Activated naive CD4-positive, alpha-beta T cell treated with anti-CD3 and anti-CD28 coated beads, Interleukin-2, amount 10 ng/mL, durations not matched to agents 7 days and 5 days (primary cell): ENCODE measurements at regions not wholly inside any gene's neighbourhood (a gene's known extent, or its start where the extent isn't known, plus 50 kb on each side); places are given as distances from the start of the nearest gene placed in this dataset.

Experiments
- CTCF ChIA-PET: fragments of 350-600 bp; sonication (Branson Sonifier 250); formaldehyde crosslinking; loops from one replicate; lab custom pipeline; 2021; ENCODE audit warnings: antibody characterized with exemption; lab: Charles Lee
- DNase-seq: peaks from one replicate; pipeline ENCODE4 v3.0.0-alpha.2; 2020
- H3K27ac Mint-ChIP-seq: one replicate; pipeline ENCODE4 v1.8.0; 2021; ENCODE audit warnings: mild to moderate bottlenecking, moderate library complexity, mixed read lengths
- H3K27me3 Mint-ChIP-seq: one replicate; pipeline ENCODE4 v1.8.0; 2021; ENCODE audit warnings: mild to moderate bottlenecking, mixed read lengths
- H3K36me3 Mint-ChIP-seq: one replicate; pipeline ENCODE4 v1.8.0; 2021; ENCODE audit warnings: mixed read lengths
- H3K4me1 Mint-ChIP-seq: one replicate; pipeline ENCODE4 v1.8.0; 2021; ENCODE audit warnings: mixed read lengths
- H3K4me3 Mint-ChIP-seq: one replicate; pipeline ENCODE4 v1.8.0; 2021; ENCODE audit warnings: mild to moderate bottlenecking, moderate library complexity, mixed read lengths
- H3K9me3 Mint-ChIP-seq: one replicate; pipeline ENCODE4 v1.8.0; 2021; ENCODE audit warnings: mixed read lengths

DNA sequence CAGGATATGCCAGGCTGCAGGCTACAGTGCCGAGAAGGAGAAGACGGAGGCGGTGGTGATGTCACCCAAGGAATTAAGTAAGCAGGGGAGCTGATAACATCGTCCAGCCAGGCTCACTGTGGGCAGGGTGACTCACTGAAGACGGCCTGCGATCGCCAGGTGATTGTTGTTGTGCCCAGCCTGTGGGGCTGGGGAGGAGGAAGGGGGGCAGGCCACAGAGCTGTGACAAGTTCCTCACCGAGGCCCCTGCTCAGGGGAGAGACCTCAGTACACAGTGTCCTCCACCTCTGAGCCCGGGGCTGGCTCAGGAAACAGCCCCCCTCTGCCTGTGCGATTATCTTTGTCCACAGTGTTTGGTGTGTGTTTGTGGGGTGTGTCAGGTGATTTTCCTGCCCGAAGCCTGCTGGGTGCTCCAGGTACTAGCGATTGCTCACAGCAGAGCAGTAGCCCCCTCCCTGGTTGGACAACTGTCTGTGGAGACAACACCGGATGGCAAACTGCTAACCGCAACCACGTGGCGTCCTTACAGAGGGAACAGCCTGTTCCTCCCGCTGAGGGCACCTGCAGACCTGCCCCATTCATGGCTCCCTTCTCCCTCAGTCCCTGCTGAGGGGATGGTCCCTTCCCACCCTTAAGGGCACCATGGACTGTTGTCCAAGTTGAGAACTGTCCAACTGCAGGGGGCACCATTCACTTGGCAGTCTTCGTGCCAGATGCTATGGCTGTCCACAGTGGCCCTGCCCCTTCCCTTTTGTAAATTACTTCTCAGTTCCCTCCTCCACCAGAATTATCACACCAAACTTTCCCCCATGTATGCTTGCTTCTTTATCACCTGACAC, 95.1 kb downstream of the ZFP36L2 start:
- Mint-ChIP-seq H3K4me3 (peak overlapping the region; percentile 56), H3K27ac (peak overlapping the region; percentile 99), H3K9me3 (peaks cover 1% of the 10 kb centered on the region), H3K27me3 (no peaks in the 10 kb centered on the region), H3K4me1 (peaks cover 91% of the 10 kb centered on the region), H3K36me3 (peaks cover 27% of the 10 kb centered on the region)
- DNase-seq, result peak; percentile 94
- CTCF ChIA-PET, result interaction anchor here (1.0 to 14.4 kb wide), 6 partner anchors 9 to 353 kb away, joined by 6 to 460 read pairs (median 8); partner anchors contain the start of gene ZFP36L2

DNA sequence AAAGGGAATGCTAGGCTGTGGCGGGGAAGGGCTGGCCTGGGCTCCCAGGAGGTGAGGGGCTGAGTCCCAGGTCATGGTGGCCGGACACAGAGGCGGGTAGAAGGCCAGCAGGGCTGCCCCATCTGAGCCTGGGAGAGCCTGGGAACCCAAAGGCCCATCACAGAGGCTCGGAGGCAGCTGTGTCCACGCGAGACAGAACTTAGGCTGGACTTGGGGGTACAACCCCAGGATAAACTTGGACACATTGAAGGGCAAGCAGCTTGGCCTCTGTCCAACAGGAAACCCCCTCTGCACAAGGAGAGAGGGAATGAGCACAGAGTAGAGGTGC, 95.9 kb downstream of the ZFP36L2 start:
- peaks cover 91% of the 10 kb centered on the region for H3K4me1 Mint-ChIP-seq
- peak overlapping the region; percentile 56 for H3K4me3 Mint-ChIP-seq
- DNase-seq, result no peak
- H3K27ac Mint-ChIP-seq, result peak overlapping the region; percentile 99
- H3K36me3 Mint-ChIP-seq, result peaks cover 26% of the 10 kb centered on the region
- CTCF ChIA-PET, result interaction anchor here (0.5 to 14.4 kb wide), 5 partner anchors 9 to 354 kb away, joined by 3 to 460 read pairs (median 7); partner anchors contain the start of gene ZFP36L2
- no peaks in the 10 kb centered on the region for H3K27me3 Mint-ChIP-seq
- H3K9me3 Mint-ChIP-seq, result peaks cover 1% of the 10 kb centered on the region

- H3K4me1 Mint-ChIP-seq, result peaks cover 93% of the 10 kb centered on the region
- H3K9me3 Mint-ChIP-seq, result peaks cover 1% of the 10 kb centered on the region
- no peaks in the 10 kb centered on the region for H3K27me3 Mint-ChIP-seq
- no peak for DNase-seq
- H3K36me3 Mint-ChIP-seq, result peaks cover 26% of the 10 kb centered on the region
- peak overlapping the region; percentile 56 for H3K4me3 Mint-ChIP-seq
- peak overlapping the region; percentile 99 for H3K27ac Mint-ChIP-seq
- CTCF ChIA-PET, result interaction anchor here (0.5 to 14.4 kb wide), 10 partner anchors 10 to 412 kb away, joined by 3 to 460 read pairs (median 3); partner anchors contain the start of gene ZFP36L2
These were observed 96.5 kb downstream of the ZFP36L2 start for GRCh38 chr2:43129676-43130547.

- H3K4me3 Mint-ChIP-seq, result peak overlapping the region; percentile 11
- H3K9me3 Mint-ChIP-seq, result peaks cover 1% of the 10 kb centered on the region
- DNase-seq, result peak; percentile 8
- no peaks in the 10 kb centered on the region for H3K27me3 Mint-ChIP-seq
- peaks cover 91% of the 10 kb centered on the region for H3K4me1 Mint-ChIP-seq
- peak overlapping the region; percentile 99 for H3K27ac Mint-ChIP-seq
- H3K36me3 Mint-ChIP-seq, result peaks cover 26% of the 10 kb centered on the region
- CTCF ChIA-PET, result interaction anchor here (0.9 to 14.4 kb wide), 16 partner anchors 14 to 423 kb away, joined by 3 to 460 read pairs (median 3); partner anchors contain the start of gene ZFP36L2
These were observed 97.8 kb downstream of the ZFP36L2 start for GRCh38 chr2:43128559-43128955.

GRCh38 chr2:43127941-43128558, 98.4 kb downstream of the ZFP36L2 start:
- Mint-ChIP-seq H3K9me3 (peaks cover 1% of the 10 kb centered on the region), H3K4me1 (peaks cover 88% of the 10 kb centered on the region), H3K36me3 (peaks cover 26% of the 10 kb centered on the region), H3K4me3 (peak overlapping the region; percentile 11), H3K27me3 (no peaks in the 10 kb centered on the region), H3K27ac (peak overlapping the region; percentile 99)
- CTCF ChIA-PET, result interaction anchor here (0.6 to 14.4 kb wide), 22 partner anchors 8 to 424 kb away, joined by 3 to 460 read pairs (median 3); partner anchors contain the start of gene ZFP36L2
- no peak for DNase-seq

DNA sequence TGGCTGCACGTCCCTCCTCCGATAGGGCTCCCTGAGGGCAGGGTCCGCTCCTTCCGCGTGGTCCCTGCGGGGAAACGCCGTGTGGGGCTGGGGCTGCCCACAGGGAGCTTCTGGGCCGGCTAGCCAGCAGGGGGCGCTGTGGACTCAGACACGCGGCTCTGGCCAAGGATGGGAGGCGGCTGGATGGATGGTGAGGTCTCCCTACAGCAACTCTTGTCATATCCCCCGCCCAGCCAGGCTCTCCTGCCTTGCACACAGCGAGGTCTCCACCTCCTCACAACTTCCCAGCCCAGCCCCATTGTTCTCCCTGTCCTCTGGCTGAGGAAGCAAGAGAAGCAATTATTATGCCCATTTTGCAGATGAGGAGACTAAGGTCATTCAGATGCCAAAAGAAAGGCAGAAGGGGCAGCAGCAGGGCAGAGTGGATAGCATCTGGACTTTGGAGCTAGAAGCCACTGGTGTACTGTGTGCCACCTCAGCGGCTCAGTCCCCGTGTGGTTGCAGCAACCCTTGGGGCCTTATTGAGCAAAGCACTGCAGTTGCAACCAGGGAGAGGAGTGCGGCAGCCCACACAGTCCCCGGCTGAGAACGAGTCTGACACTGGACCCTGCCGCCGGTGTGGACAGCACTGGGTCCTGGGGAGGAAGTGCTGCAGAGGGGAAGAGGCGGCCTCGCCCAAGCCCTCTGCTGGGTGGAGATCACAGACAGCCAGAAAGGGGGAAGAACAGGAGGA, 99.0 kb downstream of the ZFP36L2 start:
- Mint-ChIP-seq H3K4me3 (peak overlapping the region; percentile 32), H3K9me3 (peaks cover 1% of the 10 kb centered on the region), H3K4me1 (peaks cover 81% of the 10 kb centered on the region), H3K27ac (peak overlapping the region; percentile 99), H3K27me3 (no peaks in the 10 kb centered on the region), H3K36me3 (peaks cover 26% of the 10 kb centered on the region)
- CTCF ChIA-PET, result interaction anchor here (0.6 to 14.4 kb wide), 26 partner anchors 9 to 414 kb away, joined by 3 to 460 read pairs (median 3); partner anchors contain the start of gene ZFP36L2
- peak; percentile 92 for DNase-seq

- Mint-ChIP-seq H3K9me3 (peaks cover 1% of the 10 kb centered on the region), H3K27ac (no peak overlapping the region)
These were observed 99.6 kb downstream of the ZFP36L2 start for GRCh38 chr2:43126817-43127207.

GRCh38 chr2:43125090-43125998, 101.1 kb downstream of the ZFP36L2 start:
- Mint-ChIP-seq H3K9me3 (peaks cover 1% of the 10 kb centered on the region), H3K36me3 (peaks cover 26% of the 10 kb centered on the region), H3K4me3 (no peak overlapping the region), H3K27me3 (peaks cover 5% of the 10 kb centered on the region), H3K4me1 (peaks cover 61% of the 10 kb centered on the region), H3K27ac (no peak overlapping the region)
- no peak for DNase-seq
- CTCF ChIA-PET, result interaction anchor here (0.7 to 14.4 kb wide), 8 partner anchors 9 to 369 kb away, joined by 3 to 460 read pairs (median 4); partner anchors contain the start of gene ZFP36L2

More at GRCh38 chr2:43126817-43127207, 99.6 kb downstream of the ZFP36L2 start:
- H3K27me3 Mint-ChIP-seq, result peaks cover 4% of the 10 kb centered on the region
- no peak overlapping the region for H3K4me3 Mint-ChIP-seq
- H3K36me3 Mint-ChIP-seq, result peaks cover 26% of the 10 kb centered on the region
- DNase-seq, result no peak
- peaks cover 76% of the 10 kb centered on the region for H3K4me1 Mint-ChIP-seq
- CTCF ChIA-PET, result interaction anchor here (0.7 to 14.4 kb wide), 20 partner anchors 12 to 415 kb away, joined by 3 to 460 read pairs (median 3); partner anchors contain the start of gene ZFP36L2

DNA sequence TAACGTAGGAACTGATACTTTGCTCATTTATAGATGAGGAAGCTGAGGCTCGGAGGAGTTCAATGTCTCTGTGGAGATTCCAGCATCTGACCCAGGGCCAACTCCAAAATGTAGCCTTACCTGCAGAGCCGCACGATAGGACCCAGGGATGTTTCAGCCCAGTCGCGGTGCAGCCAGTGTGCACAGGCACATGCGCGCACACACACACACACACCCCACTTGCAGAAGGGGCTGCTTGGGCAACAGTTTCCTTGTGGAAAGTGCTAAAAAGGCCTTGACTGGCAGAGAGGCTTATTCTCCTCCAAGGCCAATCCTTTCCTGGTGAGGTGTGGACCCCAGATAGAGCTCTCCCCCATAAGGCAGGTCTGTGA, 101.7 kb downstream of the ZFP36L2 start:
- Mint-ChIP-seq H3K4me3 (no peak overlapping the region), H3K9me3 (peaks cover 3% of the 10 kb centered on the region), H3K36me3 (peaks cover 20% of the 10 kb centered on the region), H3K27me3 (peaks cover 5% of the 10 kb centered on the region), H3K4me1 (peaks cover 54% of the 10 kb centered on the region), H3K27ac (no peak overlapping the region)
- CTCF ChIA-PET, result interaction anchor here (1.0 to 14.4 kb wide), 4 partner anchors 99 to 370 kb away, joined by 4 to 460 read pairs (median 24); partner anchors contain the start of gene ZFP36L2
- no peak for DNase-seq

DNA sequence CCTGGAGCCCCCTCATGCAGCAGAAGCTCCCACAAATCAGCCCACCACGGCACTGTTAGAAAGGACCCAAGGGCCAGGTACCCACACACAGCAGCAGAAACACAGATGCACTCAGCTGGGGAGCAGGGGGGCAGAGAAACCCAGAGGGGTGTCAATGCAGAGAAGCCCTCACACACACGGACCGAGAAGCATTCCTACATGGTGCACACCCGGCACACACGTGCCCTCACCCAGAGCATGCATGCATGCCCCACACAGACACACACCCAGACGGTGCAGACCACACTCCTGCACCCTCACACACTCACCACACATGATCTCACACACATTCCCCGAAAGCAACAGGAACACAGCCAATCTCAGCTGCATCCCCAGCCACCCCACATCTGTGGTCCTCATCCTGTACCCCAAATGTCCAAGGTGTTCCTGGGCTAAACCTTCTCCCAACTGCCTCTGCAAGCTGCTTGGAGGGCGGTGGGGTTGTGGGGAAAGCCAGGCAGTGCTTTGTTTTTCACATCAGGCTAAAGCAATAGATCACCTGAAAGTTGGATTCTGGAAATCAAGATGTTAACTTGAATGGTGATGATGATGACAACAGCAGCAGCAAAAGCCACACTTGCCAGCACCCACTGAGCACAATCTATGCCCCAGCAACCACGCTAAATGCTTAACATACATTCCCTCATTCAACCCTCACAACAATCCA, 102.3 kb downstream of the ZFP36L2 start:
- peaks cover 49% of the 10 kb centered on the region for H3K4me1 Mint-ChIP-seq
- no peak for DNase-seq
- peak overlapping the region; percentile 58 for H3K27ac Mint-ChIP-seq
- peaks cover 5% of the 10 kb centered on the region for H3K27me3 Mint-ChIP-seq
- H3K9me3 Mint-ChIP-seq, result peaks cover 4% of the 10 kb centered on the region
- peaks cover 17% of the 10 kb centered on the region for H3K36me3 Mint-ChIP-seq
- H3K4me3 Mint-ChIP-seq, result no peak overlapping the region
- CTCF ChIA-PET, result interaction anchor here (1.0 to 14.4 kb wide), 4 partner anchors 99 to 371 kb away, joined by 4 to 460 read pairs (median 24); partner anchors contain the start of gene ZFP36L2

GRCh38 chr2:43123486-43123885, 102.9 kb downstream of the ZFP36L2 start:
- CTCF ChIA-PET, result interaction anchor here (5.8 kb wide), 1 partner anchor 361 kb away, joined by 44 read pairs; no protein-coding TSS in a partner anchor
- H3K9me3 Mint-ChIP-seq, result peaks cover 4% of the 10 kb centered on the region
- no peak overlapping the region for H3K27ac Mint-ChIP-seq
- H3K36me3 Mint-ChIP-seq, result peaks cover 11% of the 10 kb centered on the region
- H3K4me3 Mint-ChIP-seq, result no peak overlapping the region
- H3K4me1 Mint-ChIP-seq, result peaks cover 42% of the 10 kb centered on the region
- DNase-seq, result no peak
- H3K27me3 Mint-ChIP-seq, result peaks cover 5% of the 10 kb centered on the region
